ENCODE measurements at regions not wholly inside any gene's neighbourhood (a gene's known extent, or its start where the extent isn't known, plus 50 kb on each side); places are given as distances from the start of the nearest gene placed in this dataset.

GRCh38 chr12:124174451-124175348 lies 120.2 kb upstream of the RFLNA start:
- DNase-seq (ENCODE audit: missing footprints) (no peak), ATAC-seq (no peak)
- intact Hi-C loops (cut with DNase I), result no loop called here

- no peak for ATAC-seq
- intact Hi-C loops (cut with DNase I), result no loop called here
- DNase-seq (ENCODE audit: missing footprints), result no peak
Measured at GRCh38 chr12:124175704-124176103, 119.2 kb upstream of the RFLNA start.

- DNase-seq (ENCODE audit: missing footprints) (no peak), ATAC-seq (no peak)
- intact Hi-C loops (cut with DNase I), result no loop called here
Measured at GRCh38 chr12:124177276-124177950, 117.5 kb upstream of the RFLNA start.

GRCh38 chr12:124177951-124178316 lies 117.0 kb upstream of the RFLNA start:
- no peak for ATAC-seq

GRCh38 chr12:124179936-124180607 lies 114.8 kb upstream of the RFLNA start:
- ATAC-seq (no peak), DNase-seq (ENCODE audit: missing footprints) (no peak)
- intact Hi-C loops (cut with DNase I), result no loop called here

More at GRCh38 chr12:124177951-124178316, 117.0 kb upstream of the RFLNA start:
- intact Hi-C loops (cut with DNase I), result no loop called here
- no peak for DNase-seq (ENCODE audit: missing footprints)

GRCh38 chr12:124183172-124183571 lies 111.7 kb upstream of the RFLNA start:
- DNase-seq (ENCODE audit: missing footprints) (no peak), ATAC-seq (no peak)
- intact Hi-C loops (cut with DNase I), result no loop called here

- DNase-seq (ENCODE audit: missing footprints) (no peak), ATAC-seq (no peak)
- intact Hi-C loops (cut with DNase I), result no loop called here
Measured at GRCh38 chr12:124184456-124184855, 110.4 kb upstream of the RFLNA start.

- intact Hi-C loops (cut with DNase I), result no loop called here
- ATAC-seq (no peak), DNase-seq (ENCODE audit: missing footprints) (no peak)
Measured at GRCh38 chr12:124185971-124186686, 108.8 kb upstream of the RFLNA start.

- no peak for ATAC-seq
- DNase-seq (ENCODE audit: missing footprints), result no peak
- intact Hi-C loops (cut with DNase I), result no loop called here
Measured at GRCh38 chr12:124188084-124188483, 106.8 kb upstream of the RFLNA start.

GRCh38 chr12:124188561-124189405 lies 106.1 kb upstream of the RFLNA start:
- ATAC-seq (peak; percentile 23), DNase-seq (ENCODE audit: missing footprints) (no peak)
- intact Hi-C loops (cut with DNase I), result no loop called here

- no peak for ATAC-seq
- intact Hi-C loops (cut with DNase I), result no loop called here
- DNase-seq (ENCODE audit: missing footprints), result no peak
Measured at GRCh38 chr12:124190312-124191023, 104.4 kb upstream of the RFLNA start.

- DNase-seq (ENCODE audit: missing footprints), result no peak
- ATAC-seq, result no peak
- intact Hi-C loops (cut with DNase I), result no loop called here
Measured at GRCh38 chr12:124191024-124191359, 103.9 kb upstream of the RFLNA start.

GRCh38 chr12:124191966-124192365 lies 102.9 kb upstream of the RFLNA start:
- DNase-seq (ENCODE audit: missing footprints), result no peak
- intact Hi-C loops (cut with DNase I), result no loop called here
- no peak for ATAC-seq

GRCh38 chr12:124194264-124194892 lies 100.5 kb upstream of the RFLNA start:
- ATAC-seq (no peak), DNase-seq (ENCODE audit: missing footprints) (no peak)
- intact Hi-C loops (cut with DNase I), result no loop called here

GRCh38 chr12:124194893-124195566 lies 99.9 kb upstream of the RFLNA start:
- intact Hi-C loops (cut with DNase I), result no loop called here
- DNase-seq (ENCODE audit: missing footprints) (no peak), ATAC-seq (no peak)

- ATAC-seq, result no peak
- intact Hi-C loops (cut with DNase I), result no loop called here
- no peak for DNase-seq (ENCODE audit: missing footprints)
Measured at GRCh38 chr12:124195567-124195942, 99.3 kb upstream of the RFLNA start.

GRCh38 chr12:124196236-124196635 lies 98.7 kb upstream of the RFLNA start:
- DNase-seq (ENCODE audit: missing footprints) (no peak), ATAC-seq (no peak)
- intact Hi-C loops (cut with DNase I), result no loop called here
